Endodermal cell (in vitro differentiated cells): ENCODE measurements at regions not wholly inside any gene's neighbourhood (a gene's known extent, or its start where the extent isn't known, plus 50 kb on each side); places are given as distances from the start of the nearest gene placed in this dataset.

Experiments used
- DNase-seq: peaks from one replicate; pipeline ENCODE4 v3.0.0-alpha.2; 2017
- H3K27ac ChIP-seq: 2 replicates; pipeline ENCODE4 v1.5.1; 2013; ENCODE audit warnings: mild to moderate bottlenecking, low read depth, low read length, moderate library complexity
- H3K27me3 ChIP-seq: 2 replicates; pipeline ENCODE4 v1.6.1; 2013; ENCODE audit warnings: mild to moderate bottlenecking, low read length, moderate library complexity; ENCODE audit not compliant: insufficient read depth, control insufficient read depth, poor library complexity, severe bottlenecking
- H3K36me3 ChIP-seq: 2 replicates; pipeline ENCODE4 v1.7.0; 2013; ENCODE audit warnings: mild to moderate bottlenecking, low read length, moderate library complexity; ENCODE audit not compliant: control insufficient read depth, insufficient read depth
- H3K4me1 ChIP-seq: one replicate; pipeline ENCODE4 v1.7.0; 2013; ENCODE audit warnings: low read length; ENCODE audit not compliant: control insufficient read depth, insufficient read depth
- H3K4me3 ChIP-seq: 2 replicates; pipeline ENCODE4 v1.5.1; 2013; ENCODE audit warnings: mild to moderate bottlenecking, low read length, moderate library complexity
- H3K9ac ChIP-seq: 2 replicates; pipeline ENCODE4 v1.6.1; 2013; ENCODE audit warnings: mild to moderate bottlenecking, low read length, moderate library complexity; ENCODE audit not compliant: poor library complexity, severe bottlenecking; ENCODE audit errors: extremely low read depth
- H3K9me3 ChIP-seq: 2 replicates; pipeline ENCODE4 v1.6.1; 2013; ENCODE audit warnings: mild to moderate bottlenecking, low read length, moderate library complexity; ENCODE audit not compliant: control insufficient read depth
- H3K27ac Mint-ChIP-seq: 2 replicates; pipeline ENCODE4 v1.8.0; 2020; ENCODE audit warnings: mixed read lengths
- H3K27me3 Mint-ChIP-seq: 2 replicates; pipeline ENCODE4 v1.8.0; 2021; ENCODE audit warnings: mild to moderate bottlenecking, mixed read lengths; ENCODE audit not compliant: insufficient read depth
- H3K36me3 Mint-ChIP-seq: 2 replicates; pipeline ENCODE4 v1.8.0; 2020; ENCODE audit warnings: low read depth, mixed read lengths
- H3K4me1 Mint-ChIP-seq: 2 replicates; pipeline ENCODE4 v1.8.0; 2020; ENCODE audit warnings: mixed read lengths
- H3K4me3 Mint-ChIP-seq: 2 replicates; pipeline ENCODE4 v1.8.0; 2020; ENCODE audit warnings: mild to moderate bottlenecking, moderate library complexity, mixed read lengths
- H3K9me3 Mint-ChIP-seq: 2 replicates; pipeline ENCODE4 v1.8.0; 2020; ENCODE audit warnings: mild to moderate bottlenecking, mixed read lengths
- CTCF ChIP-seq: fragments of 200-600 bp; sonication (generic); conservative IDR thresholded peaks from 2 replicates; pipeline ENCODE4 v1.5.0; 2021; ENCODE audit warnings: antibody characterized with exemption, mild to moderate bottlenecking
- WGBS, 2 experiments: methylation state at CpG; one replicate each; pipeline versions ENCODE4 v1.1.5 to v1.1.7; 2013; ENCODE audit warnings: missing lambda C conversion rate in 2 of 2, mixed read lengths in 1 of 2; ENCODE audit not compliant: insufficient coverage in 1 of 2, insufficient read length in 1 of 2; 5-methylcytosine and 5-hydroxymethylcytosine counted together

DNA sequence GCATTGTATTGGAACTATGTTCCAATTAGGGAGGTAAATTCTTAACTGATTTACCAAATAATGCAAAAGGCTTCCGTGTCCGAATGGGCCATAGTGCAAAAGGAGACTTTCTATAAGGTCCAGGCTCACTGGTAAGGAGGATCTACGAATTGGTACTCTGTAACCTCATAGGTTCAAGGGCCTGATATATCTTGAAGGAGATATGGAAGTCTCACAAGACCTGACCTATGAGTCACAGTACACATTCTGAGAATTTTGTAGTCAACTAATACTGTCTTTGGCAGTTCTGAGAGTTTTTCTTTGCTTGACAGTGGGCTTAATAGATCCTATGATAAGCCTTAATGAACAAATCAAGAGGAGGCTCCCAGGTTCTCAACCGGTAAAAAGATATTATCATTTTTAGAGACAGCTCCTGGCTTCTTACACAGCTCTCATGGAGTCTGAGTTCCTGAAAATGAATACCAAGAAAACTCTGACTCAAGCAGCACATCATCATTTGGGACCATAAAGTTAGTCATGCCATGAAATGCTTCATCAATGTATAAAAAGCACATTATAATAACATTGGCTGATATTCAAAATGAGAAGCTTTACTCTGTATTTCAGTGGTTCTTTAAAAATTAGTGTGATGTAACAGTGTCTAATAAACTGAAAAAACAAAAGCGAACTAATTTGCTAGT is 1275.2 kb upstream of the CRIM1 start:
- H3K4me1 Mint-ChIP-seq: peaks cover 5% of the 10 kb centered on the region
- H3K9me3 ChIP-seq: no peaks in the 10 kb centered on the region
- no peak overlapping the region for H3K4me3 ChIP-seq
- no peaks in the 10 kb centered on the region for H3K27me3 Mint-ChIP-seq
- H3K9ac ChIP-seq: no peak overlapping the region
- no peaks in the 10 kb centered on the region for H3K36me3 Mint-ChIP-seq
- no peaks in the 10 kb centered on the region for H3K36me3 ChIP-seq
- H3K27ac Mint-ChIP-seq: no peak overlapping the region
- no peak for TF ChIP-seq CTCF
- 67 to 74% methylated on average over 3 to 5 of the region's 5 CpGs for WGBS, 2 experiments
- H3K4me1 ChIP-seq: no peaks in the 10 kb centered on the region
- no peak overlapping the region for H3K27ac ChIP-seq
- H3K4me3 Mint-ChIP-seq: no peak overlapping the region
- no peak for DNase-seq
- H3K27me3 ChIP-seq: no peaks in the 10 kb centered on the region
- H3K9me3 Mint-ChIP-seq: no peaks in the 10 kb centered on the region

DNA sequence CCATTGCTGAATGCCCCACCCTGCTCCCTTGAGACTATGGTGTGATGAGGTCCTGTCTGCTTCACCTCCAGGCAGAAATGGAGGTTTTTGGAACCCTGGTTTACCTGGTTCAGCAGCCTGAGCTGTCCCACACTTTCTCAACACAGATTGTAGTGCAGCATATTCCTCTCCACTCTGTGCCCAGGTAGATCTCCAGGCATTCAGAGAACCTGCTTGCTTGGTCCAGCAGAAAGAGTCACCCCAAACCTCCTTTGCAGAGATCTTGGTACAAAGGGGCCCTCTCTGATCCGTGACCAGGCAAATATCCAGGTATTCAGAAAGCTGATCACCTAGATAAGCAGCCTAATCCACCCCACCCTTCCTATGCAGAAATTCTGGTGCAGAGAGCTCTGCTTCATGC is 1288.2 kb upstream of the CRIM1 start:
- Mint-ChIP-seq H3K27ac (no peak overlapping the region), H3K4me1 (peaks cover 2% of the 10 kb centered on the region)
- no peak overlapping the region for H3K9ac ChIP-seq

GRCh38 chr2:35063836-35064235 is 1291.7 kb upstream of the CRIM1 start:
- peaks cover 4% of the 10 kb centered on the region for H3K9me3 ChIP-seq
- 90 to 100% methylated on average over 3 to 4 of the region's 5 CpGs for WGBS, 2 experiments
- Mint-ChIP-seq H3K27ac (no peak overlapping the region), H3K4me3 (no peak overlapping the region), H3K9me3 (peaks cover under 1% of the 10 kb centered on the region), H3K27me3 (no peaks in the 10 kb centered on the region), H3K36me3 (no peaks in the 10 kb centered on the region), H3K4me1 (peaks cover 8% of the 10 kb centered on the region)
- no peak overlapping the region for H3K4me3 ChIP-seq
- H3K27me3 ChIP-seq: no peaks in the 10 kb centered on the region
- no peaks in the 10 kb centered on the region for H3K36me3 ChIP-seq
- no peak for DNase-seq
- no peaks in the 10 kb centered on the region for H3K4me1 ChIP-seq
- H3K27ac ChIP-seq: no peak overlapping the region
- H3K9ac ChIP-seq: no peak overlapping the region
- TF ChIP-seq CTCF: no peak

More for the DNA sequence above, 1288.2 kb upstream of the CRIM1 start:
- no peak overlapping the region for H3K4me3 Mint-ChIP-seq
- no peak overlapping the region for H3K4me3 ChIP-seq
- 87 to 100% methylated on average over 1 of the region's 1 CpG for WGBS, 2 experiments
- no peak for DNase-seq
- H3K27me3 ChIP-seq: no peaks in the 10 kb centered on the region
- H3K4me1 ChIP-seq: no peaks in the 10 kb centered on the region
- no peak overlapping the region for H3K27ac ChIP-seq
- H3K9me3 ChIP-seq: peaks cover 4% of the 10 kb centered on the region
- H3K36me3 ChIP-seq: no peaks in the 10 kb centered on the region
- H3K9me3 Mint-ChIP-seq: peaks cover 3% of the 10 kb centered on the region
- no peaks in the 10 kb centered on the region for H3K27me3 Mint-ChIP-seq
- H3K36me3 Mint-ChIP-seq: no peaks in the 10 kb centered on the region
- no peak for TF ChIP-seq CTCF
